ENCODE measurements at regions not wholly inside any gene's neighbourhood (a gene's known extent, or its start where the extent isn't known, plus 50 kb on each side); places are given as distances from the start of the nearest gene placed in this dataset.

DNA sequence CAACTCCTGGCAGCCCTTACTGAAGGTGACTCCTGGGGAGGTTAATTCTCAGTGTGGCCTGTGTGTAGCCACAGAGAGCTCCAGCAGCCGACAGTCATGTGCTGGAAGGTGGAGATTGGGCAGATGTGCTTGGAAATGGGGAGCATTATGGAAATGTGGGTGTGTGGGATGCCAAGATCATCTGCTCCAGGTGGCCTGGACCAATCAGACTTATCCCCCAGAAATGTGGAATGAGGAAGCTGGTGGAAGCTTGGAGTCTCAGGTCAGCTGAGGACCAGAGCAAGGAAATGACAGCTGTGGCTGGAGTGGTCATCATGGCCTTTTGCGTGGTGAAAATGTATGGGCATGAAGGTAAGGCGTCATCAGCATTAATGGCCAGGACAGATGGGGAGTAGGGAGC lies 234.0 kb downstream of the MIAT start:
- H3K27me3 ChIP-seq (ENCODE audit: insufficient read depth, low read length): no peaks in the 10 kb centered on the region
- no peak overlapping the region for H3K27ac Mint-ChIP-seq
- no peak overlapping the region for H3K9ac ChIP-seq (ENCODE audit: extremely low read depth, insufficient read length, low read length)
- no peaks in the 10 kb centered on the region for H3K9me3 Mint-ChIP-seq
- H3K23ac ChIP-seq (ENCODE audit: insufficient read length, low read depth, low read length): no peak overlapping the region
- H2AFZ ChIP-seq (ENCODE audit: low read length): no peak overlapping the region
- H3K56ac ChIP-seq (ENCODE audit: insufficient read length, low read depth, low read length): no peak overlapping the region
- H4K91ac ChIP-seq (ENCODE audit: insufficient read length, low read depth, low read length): no peak overlapping the region
- no peak overlapping the region for H3K27ac ChIP-seq (ENCODE audit: insufficient read length, low read depth, low read length)
- H3K23me2 ChIP-seq (ENCODE audit: insufficient read length, low read depth, low read length, poor library complexity, severe bottlenecking): no peaks in the 10 kb centered on the region
- peaks cover 11% of the 10 kb centered on the region for H3K27me3 Mint-ChIP-seq (ENCODE audit: low read depth)
- TF ChIP-seq, protein P1, sequence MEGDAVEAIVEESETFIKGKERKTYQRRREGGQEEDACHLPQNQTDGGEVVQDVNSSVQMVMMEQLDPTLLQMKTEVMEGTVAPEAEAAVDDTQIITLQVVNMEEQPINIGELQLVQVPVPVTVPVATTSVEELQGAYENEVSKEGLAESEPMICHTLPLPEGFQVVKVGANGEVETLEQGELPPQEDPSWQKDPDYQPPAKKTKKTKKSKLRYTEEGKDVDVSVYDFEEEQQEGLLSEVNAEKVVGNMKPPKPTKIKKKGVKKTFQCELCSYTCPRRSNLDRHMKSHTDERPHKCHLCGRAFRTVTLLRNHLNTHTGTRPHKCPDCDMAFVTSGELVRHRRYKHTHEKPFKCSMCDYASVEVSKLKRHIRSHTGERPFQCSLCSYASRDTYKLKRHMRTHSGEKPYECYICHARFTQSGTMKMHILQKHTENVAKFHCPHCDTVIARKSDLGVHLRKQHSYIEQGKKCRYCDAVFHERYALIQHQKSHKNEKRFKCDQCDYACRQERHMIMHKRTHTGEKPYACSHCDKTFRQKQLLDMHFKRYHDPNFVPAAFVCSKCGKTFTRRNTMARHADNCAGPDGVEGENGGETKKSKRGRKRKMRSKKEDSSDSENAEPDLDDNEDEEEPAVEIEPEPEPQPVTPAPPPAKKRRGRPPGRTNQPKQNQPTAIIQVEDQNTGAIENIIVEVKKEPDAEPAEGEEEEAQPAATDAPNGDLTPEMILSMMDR (conservative IDR thresholded peaks at IDR 0.05): no peak
- no peak overlapping the region for H2BK5ac ChIP-seq (ENCODE audit: insufficient read length, low read length)
- H3K18ac ChIP-seq (ENCODE audit: insufficient read length, low read depth, low read length): no peak overlapping the region
- no peak overlapping the region for H3K4ac ChIP-seq (ENCODE audit: low read depth, low read length)
- no peak overlapping the region for H4K8ac ChIP-seq (replicated peaks; ENCODE audit: insufficient read length, low read depth, low read length)
- DNase-seq: no peak
- H3K79me1 ChIP-seq (ENCODE audit: insufficient read depth, low read depth, low read length, poor library complexity, severe bottlenecking): no peaks in the 10 kb centered on the region
- no peak overlapping the region for H3K14ac ChIP-seq (ENCODE audit: insufficient read depth, low read length)
- H4K20me1 ChIP-seq (ENCODE audit: control insufficient read depth, insufficient read depth, insufficient read length): no peaks in the 10 kb centered on the region
- H3T11ph ChIP-seq (ENCODE audit: low read length): no peak overlapping the region
- H2BK20ac ChIP-seq (ENCODE audit: low read depth, low read length, poor library complexity, severe bottlenecking): no peak overlapping the region
- no peak overlapping the region for H3K4me2 ChIP-seq (ENCODE audit: insufficient read depth, insufficient read length, low read length)
- H3K4me1 ChIP-seq (ENCODE audit: insufficient read depth, low read length): no peaks in the 10 kb centered on the region; the same call in 1 of the 2 replicates
- no peak overlapping the region for H2BK12ac ChIP-seq (ENCODE audit: insufficient read length, low read depth, low read length)
- no peak overlapping the region for H4K5ac ChIP-seq (ENCODE audit: insufficient read length, low read depth, low read length)
- no CpG with 5 or more reads among the region's 3 CpGs for WGBS (ENCODE audit: extremely low coverage, insufficient read length, low lambda C conversion rate)
- peaks cover 35 to 50% of the 10 kb centered on the region in 2 experiments for H3K4me1 Mint-ChIP-seq
- H3K79me2 ChIP-seq (ENCODE audit: insufficient read depth, low read length): no peaks in the 10 kb centered on the region
- H2AK5ac ChIP-seq (ENCODE audit: insufficient read length, low read length): no peak overlapping the region
- no peak overlapping the region for H2BK15ac ChIP-seq (ENCODE audit: low read depth, low read length)
- no peaks in the 10 kb centered on the region for H3K9me3 ChIP-seq (ENCODE audit: control insufficient read depth, low read depth, low read length)
- no peak overlapping the region for H2BK120ac ChIP-seq (ENCODE audit: low read depth, low read length, poor library complexity, severe bottlenecking)
- H3K36me3 Mint-ChIP-seq (ENCODE audit: insufficient read depth in 1 of 3, low read depth in 3 of 3): no peaks in the 10 kb centered on the region
- peak overlapping the region in 1 of 2 experiments; percentile 3; a peak in 1 of 5 replicates for H3K4me3 Mint-ChIP-seq
